Astrocyte (in vitro differentiated cells and primary cell): ENCODE measurements at regions not wholly inside any gene's neighbourhood (a gene's known extent, or its start where the extent isn't known, plus 50 kb on each side); places are given as distances from the start of the nearest gene placed in this dataset.

ENCODE experiments used
- DNase-seq: peaks from one replicate; pipeline ENCODE4 v3.0.0-alpha.2; 2010; ENCODE audit warnings: low read depth
- FAIRE-seq: peaks from 2 replicates; lab custom pipeline; 2011; peaks lifted over from hg19 to GRCh38; lab: Jason Lieb, UNC
- H2AFZ ChIP-seq: 2 replicates; pipeline ENCODE4 v1.6.0; 2012; ENCODE audit warnings: low read depth, low read length, inconsistent platforms
- H3K27ac ChIP-seq: 2 replicates; pipeline ENCODE4 v1.5.1; 2011; ENCODE audit warnings: low read depth, low read length, inconsistent platforms
- H3K27me3 ChIP-seq: 2 replicates; pipeline ENCODE4 v1.6.0; 2011; ENCODE audit warnings: low read length, inconsistent platforms; ENCODE audit not compliant: insufficient read depth
- H3K36me3 ChIP-seq: 2 replicates; pipeline ENCODE4 v1.5.1; 2011; ENCODE audit warnings: low read length, inconsistent platforms; ENCODE audit not compliant: insufficient read depth
- H3K4me1 ChIP-seq: 2 replicates; pipeline ENCODE4 v1.5.1; 2011; ENCODE audit warnings: low read length, inconsistent platforms; ENCODE audit not compliant: insufficient read depth
- H3K4me2 ChIP-seq: 2 replicates; pipeline ENCODE4 v1.6.0; 2012; ENCODE audit warnings: low read length, inconsistent platforms
- H3K4me3 ChIP-seq: 2 replicates; pipeline ENCODE4 v1.5.1; 2011; ENCODE audit warnings: low read depth, mild to moderate bottlenecking, low read length, inconsistent platforms; ENCODE audit not compliant: insufficient read depth
- H3K79me2 ChIP-seq: 2 replicates; pipeline ENCODE4 v1.6.0; 2012; ENCODE audit warnings: mild to moderate bottlenecking, low read length, inconsistent platforms; ENCODE audit not compliant: insufficient read depth
- H3K9ac ChIP-seq: 2 replicates; pipeline ENCODE4 v1.6.0; 2012; ENCODE audit warnings: mild to moderate bottlenecking, low read length, inconsistent platforms
- H3K9me3 ChIP-seq: 2 replicates; pipeline ENCODE4 v1.5.1; 2012; ENCODE audit warnings: low read depth, mild to moderate bottlenecking, low read length, inconsistent platforms; ENCODE audit not compliant: insufficient read depth
- H4K20me1 ChIP-seq: 2 replicates; pipeline ENCODE4 v1.6.0; 2012; ENCODE audit warnings: low read length, inconsistent platforms; ENCODE audit not compliant: insufficient read depth
- H3K27ac Mint-ChIP-seq: one replicate; pipeline ENCODE4 v1.8.0; 2021; ENCODE audit warnings: mild to moderate bottlenecking, mixed read lengths; ENCODE audit not compliant: unreplicated experiment
- H3K27me3 Mint-ChIP-seq: one replicate; pipeline ENCODE4 v1.8.0; 2021; ENCODE audit warnings: low read depth, mixed read lengths; ENCODE audit not compliant: unreplicated experiment
- H3K36me3 Mint-ChIP-seq: one replicate; pipeline ENCODE4 v1.8.0; 2021; ENCODE audit warnings: low read depth, mixed read lengths; ENCODE audit not compliant: unreplicated experiment
- H3K4me1 Mint-ChIP-seq: one replicate; pipeline ENCODE4 v1.8.0; 2021; ENCODE audit warnings: low read depth, mixed read lengths; ENCODE audit not compliant: unreplicated experiment
- H3K4me3 Mint-ChIP-seq: one replicate; pipeline ENCODE4 v1.8.0; 2021; ENCODE audit warnings: mild to moderate bottlenecking, moderate library complexity, mixed read lengths; ENCODE audit not compliant: unreplicated experiment
- H3K9me3 Mint-ChIP-seq: one replicate; pipeline ENCODE4 v1.8.0; 2021; ENCODE audit warnings: mild to moderate bottlenecking, mixed read lengths; ENCODE audit not compliant: unreplicated experiment
- EZH2 ChIP-seq: IDR thresholded peaks from 2 replicates; pipeline ENCODE4 v1.6.1; 2012; ENCODE audit warnings: mild to moderate bottlenecking, low read length, inconsistent platforms; ENCODE audit not compliant: insufficient read depth
- TF ChIP-seq, protein P1 (sequence below): IDR thresholded peaks from 2 replicates; pipeline ENCODE4 v1.5.1; 2011; ENCODE audit warnings: low read depth, mild to moderate bottlenecking, inconsistent platforms, low read length, moderate library complexity; ENCODE audit not compliant: insufficient read depth

- Histone ChIP-seq H3K9me3 (no peaks in the 10 kb centered on the region), H3K27ac (no peak overlapping the region), H3K9ac (no peak overlapping the region), H3K4me1 (no peaks in the 10 kb centered on the region), H2AFZ (no peak overlapping the region), H3K27me3 (no peaks in the 10 kb centered on the region), H3K36me3 (no peaks in the 10 kb centered on the region), H3K4me2 (no peak overlapping the region), H4K20me1 (no peaks in the 10 kb centered on the region), H3K79me2 (no peaks in the 10 kb centered on the region), H3K4me3 (no peak overlapping the region)
- TF ChIP-seq EZH2 = no peak
- TF ChIP-seq, protein P1, sequence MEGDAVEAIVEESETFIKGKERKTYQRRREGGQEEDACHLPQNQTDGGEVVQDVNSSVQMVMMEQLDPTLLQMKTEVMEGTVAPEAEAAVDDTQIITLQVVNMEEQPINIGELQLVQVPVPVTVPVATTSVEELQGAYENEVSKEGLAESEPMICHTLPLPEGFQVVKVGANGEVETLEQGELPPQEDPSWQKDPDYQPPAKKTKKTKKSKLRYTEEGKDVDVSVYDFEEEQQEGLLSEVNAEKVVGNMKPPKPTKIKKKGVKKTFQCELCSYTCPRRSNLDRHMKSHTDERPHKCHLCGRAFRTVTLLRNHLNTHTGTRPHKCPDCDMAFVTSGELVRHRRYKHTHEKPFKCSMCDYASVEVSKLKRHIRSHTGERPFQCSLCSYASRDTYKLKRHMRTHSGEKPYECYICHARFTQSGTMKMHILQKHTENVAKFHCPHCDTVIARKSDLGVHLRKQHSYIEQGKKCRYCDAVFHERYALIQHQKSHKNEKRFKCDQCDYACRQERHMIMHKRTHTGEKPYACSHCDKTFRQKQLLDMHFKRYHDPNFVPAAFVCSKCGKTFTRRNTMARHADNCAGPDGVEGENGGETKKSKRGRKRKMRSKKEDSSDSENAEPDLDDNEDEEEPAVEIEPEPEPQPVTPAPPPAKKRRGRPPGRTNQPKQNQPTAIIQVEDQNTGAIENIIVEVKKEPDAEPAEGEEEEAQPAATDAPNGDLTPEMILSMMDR = no peak
- H3K9me3 Mint-ChIP-seq = no peaks in the 10 kb centered on the region
- no peaks in the 10 kb centered on the region for H3K36me3 Mint-ChIP-seq
- FAIRE-seq = no peak
- DNase-seq = no peak
- H3K4me3 Mint-ChIP-seq = no peak overlapping the region
- H3K27ac Mint-ChIP-seq = no peak overlapping the region
- no peaks in the 10 kb centered on the region for H3K27me3 Mint-ChIP-seq
- H3K4me1 Mint-ChIP-seq = no peaks in the 10 kb centered on the region
Measured at GRCh38 chrX:122004127-122004526, 956.7 kb downstream of the GLUD2 start.

DNA sequence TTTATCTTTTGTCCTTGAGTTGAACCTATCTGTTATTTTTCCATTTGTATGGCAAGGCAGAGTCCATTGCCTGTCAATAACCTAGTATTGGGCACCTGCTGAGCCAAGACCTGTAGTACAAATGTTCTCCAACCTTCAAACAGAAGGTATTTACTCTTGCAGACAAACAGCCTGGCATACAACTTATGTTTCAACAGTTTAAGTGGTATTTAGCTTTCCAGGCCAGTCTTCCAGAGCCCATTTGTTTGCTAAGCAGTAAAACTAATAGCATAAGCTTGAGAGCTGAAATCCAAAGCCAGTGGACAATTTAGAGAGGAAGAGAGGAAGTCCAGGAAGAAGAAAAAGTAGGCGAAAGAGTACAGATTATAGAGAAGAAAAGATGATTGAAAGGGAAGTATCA, 979.3 kb downstream of the GLUD2 start:
- Histone ChIP-seq H3K4me3 (no peak overlapping the region), H3K27ac (no peak overlapping the region), H3K4me1 (no peaks in the 10 kb centered on the region), H3K27me3 (no peaks in the 10 kb centered on the region), H3K36me3 (no peaks in the 10 kb centered on the region), H3K9ac (no peak overlapping the region), H2AFZ (no peak overlapping the region), H3K9me3 (no peaks in the 10 kb centered on the region), H3K4me2 (no peak overlapping the region), H3K79me2 (no peaks in the 10 kb centered on the region), H4K20me1 (no peaks in the 10 kb centered on the region)
- H3K9me3 Mint-ChIP-seq = no peaks in the 10 kb centered on the region
- H3K4me1 Mint-ChIP-seq = no peaks in the 10 kb centered on the region
- no peaks in the 10 kb centered on the region for H3K27me3 Mint-ChIP-seq
- DNase-seq (no peak), FAIRE-seq (peak; percentile 81)
- no peak for TF ChIP-seq EZH2
- TF ChIP-seq, protein P1 = no peak
- no peaks in the 10 kb centered on the region for H3K36me3 Mint-ChIP-seq
- no peak overlapping the region for H3K4me3 Mint-ChIP-seq
- H3K27ac Mint-ChIP-seq = no peak overlapping the region

GRCh38 chrX:122046226-122046625, 998.8 kb downstream of the GLUD2 start:
- Histone ChIP-seq H3K27ac (no peak overlapping the region), H3K27me3 (no peaks in the 10 kb centered on the region), H3K4me3 (no peak overlapping the region), H3K79me2 (no peaks in the 10 kb centered on the region), H3K4me1 (no peaks in the 10 kb centered on the region), H2AFZ (no peak overlapping the region), H3K9ac (no peak overlapping the region), H3K9me3 (no peaks in the 10 kb centered on the region), H4K20me1 (no peaks in the 10 kb centered on the region), H3K36me3 (no peaks in the 10 kb centered on the region), H3K4me2 (no peak overlapping the region)
- H3K27ac Mint-ChIP-seq = no peak overlapping the region
- peaks cover 2% of the 10 kb centered on the region for H3K9me3 Mint-ChIP-seq
- peak; percentile 60 for FAIRE-seq
- no peak overlapping the region for H3K4me3 Mint-ChIP-seq
- no peak for DNase-seq
- no peaks in the 10 kb centered on the region for H3K36me3 Mint-ChIP-seq
- H3K4me1 Mint-ChIP-seq = peaks cover 11% of the 10 kb centered on the region
- no peak for TF ChIP-seq EZH2
- TF ChIP-seq, protein P1 = no peak
- H3K27me3 Mint-ChIP-seq = no peaks in the 10 kb centered on the region
